RWPE2 (cell line): ENCODE measurements at regions not wholly inside any gene's neighbourhood (a gene's known extent, or its start where the extent isn't known, plus 50 kb on each side); places are given as distances from the start of the nearest gene placed in this dataset.
A peak's percentile ranks its signal among the peaks of the same experiment; 100 is the strongest.

ENCODE experiments used
- ATAC-seq: fragments of 200-7000 bp; cut with Tn5 transposase; 3 replicates; pipeline ENCODE4 v1.9.1; 2021; ENCODE audit warnings: low read depth
- DNase-seq: peaks from one replicate; pipeline ENCODE4 v3.0.0-alpha.2; 2020; ENCODE audit warnings: low spot score
- H3K27ac ChIP-seq: fragments of 450-650 bp; 2 replicates; pipeline ENCODE4 v1.5.1; 2017; ENCODE audit warnings: mild to moderate bottlenecking; ENCODE audit not compliant: poor library complexity, severe bottlenecking
- H3K27me3 ChIP-seq: fragments of 250-450 bp; sonication (Bioruptor Pico); 2 replicates; pipeline ENCODE4 v1.5.1; 2021; ENCODE audit warnings: mild to moderate bottlenecking, moderate library complexity; ENCODE audit not compliant: insufficient read depth, poor library complexity, severe bottlenecking
- H3K36me3 ChIP-seq: fragments of 250-450 bp; sonication (Bioruptor Pico); 2 replicates; pipeline ENCODE4 v1.5.1; 2020; ENCODE audit warnings: low read depth, mild to moderate bottlenecking, moderate library complexity
- H3K4me1 ChIP-seq: fragments of 250-450 bp; sonication (Bioruptor Pico); 2 replicates; pipeline ENCODE4 v1.5.1; 2021; ENCODE audit warnings: mild to moderate bottlenecking, moderate library complexity; ENCODE audit not compliant: insufficient read depth, poor library complexity, severe bottlenecking
- H3K4me3 ChIP-seq: fragments of 250-450 bp; sonication (Bioruptor Pico); 2 replicates; pipeline ENCODE4 v1.5.1; 2021; ENCODE audit warnings: mild to moderate bottlenecking, moderate library complexity; ENCODE audit not compliant: severe bottlenecking
- H3K9me3 ChIP-seq: fragments of 250-450 bp; sonication (Bioruptor Pico); 2 replicates; pipeline ENCODE4 v1.5.1; 2021; ENCODE audit warnings: mild to moderate bottlenecking, moderate library complexity; ENCODE audit not compliant: severe bottlenecking
- CTCF ChIP-seq: fragments of 450-650 bp; IDR thresholded peaks from one replicate; pipeline ENCODE4 v1.5.1; 2017; ENCODE audit warnings: mild to moderate bottlenecking, moderate library complexity; ENCODE audit not compliant: poor library complexity, severe bottlenecking

GRCh38 chr2:226420646-226421045 is 379.0 kb downstream of the IRS1 start:
- TF ChIP-seq CTCF = no peak
- Histone ChIP-seq H3K36me3 (no peaks in the 10 kb centered on the region), H3K27ac (no peak overlapping the region), H3K27me3 (no peaks in the 10 kb centered on the region), H3K9me3 (no peaks in the 10 kb centered on the region), H3K4me1 (peaks cover 17% of the 10 kb centered on the region), H3K4me3 (no peak overlapping the region)
- no peak for ATAC-seq
- no peak for DNase-seq

- TF ChIP-seq CTCF = no peak
- DNase-seq (no peak), ATAC-seq (no peak)
- Histone ChIP-seq H3K36me3 (no peaks in the 10 kb centered on the region), H3K27me3 (no peaks in the 10 kb centered on the region), H3K9me3 (no peaks in the 10 kb centered on the region), H3K27ac (no peak overlapping the region), H3K4me1 (no peaks in the 10 kb centered on the region), H3K4me3 (no peak overlapping the region)
These were observed 381.1 kb downstream of the IRS1 start for GRCh38 chr2:226418521-226418920.

GRCh38 chr2:226414335-226414734 is 385.3 kb downstream of the IRS1 start:
- TF ChIP-seq CTCF = no peak
- ATAC-seq = no peak
- Histone ChIP-seq H3K9me3 (no peaks in the 10 kb centered on the region), H3K4me1 (peaks cover 19% of the 10 kb centered on the region), H3K36me3 (0 out of 2 replicates have a peak, but pooled peaks cover 4% of the 10 kb centered on the region), H3K27me3 (no peaks in the 10 kb centered on the region), H3K4me3 (no peak overlapping the region), H3K27ac (no peak overlapping the region)
- DNase-seq = no peak

GRCh38 chr2:226413498-226414130 is 386.0 kb downstream of the IRS1 start:
- Histone ChIP-seq H3K27me3 (no peaks in the 10 kb centered on the region), H3K36me3 (0 out of 2 replicates have a peak, but pooled peaks cover 4% of the 10 kb centered on the region), H3K4me3 (no peak overlapping the region), H3K27ac (peak overlapping the region; percentile 90), H3K9me3 (no peaks in the 10 kb centered on the region), H3K4me1 (peaks cover 19% of the 10 kb centered on the region)
- no peak for TF ChIP-seq CTCF
- DNase-seq = no peak
- ATAC-seq = no peak

- Histone ChIP-seq H3K4me3 (no peak overlapping the region), H3K36me3 (0 out of 2 replicates have a peak, but pooled peaks cover 4% of the 10 kb centered on the region), H3K9me3 (no peaks in the 10 kb centered on the region), H3K27me3 (no peaks in the 10 kb centered on the region), H3K27ac (peak overlapping the region; percentile 90), H3K4me1 (peaks cover 19% of the 10 kb centered on the region)
- DNase-seq = peak; percentile 81
- peak; percentile 99 for ATAC-seq
- TF ChIP-seq CTCF = no peak
These were observed 387.8 kb downstream of the IRS1 start for GRCh38 chr2:226411727-226412360.
